GM19452 (cell line): ENCODE measurements at regions not wholly inside any gene's neighbourhood (a gene's known extent, or its start where the extent isn't known, plus 50 kb on each side); places are given as distances from the start of the nearest gene placed in this dataset.

Experiments
- ATAC-seq: cut with Tn5 transposase; IDR thresholded peaks from one replicate; pipeline ENCODE4 v1.9.1; 2021; ENCODE audit not compliant: unreplicated experiment

DNA sequence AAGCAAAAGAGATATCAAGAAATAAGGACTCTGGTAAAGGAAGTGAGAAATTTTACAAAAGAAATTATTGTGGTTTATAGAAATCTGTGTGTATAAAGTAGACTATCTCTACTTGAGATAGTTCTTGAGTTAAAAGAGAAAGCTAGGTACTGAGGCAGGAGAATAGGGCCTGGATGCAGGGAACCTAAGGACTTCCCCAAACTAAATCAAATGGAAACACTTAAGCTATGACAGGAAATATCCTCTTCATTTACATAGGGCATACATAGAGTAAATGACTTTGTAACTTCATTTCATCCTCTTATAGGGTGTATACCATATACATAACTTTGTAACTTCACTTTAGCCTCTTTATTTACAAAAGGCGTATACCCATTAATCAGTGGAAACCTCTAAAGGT lies 219.2 kb upstream of the RGPD4 start:
- no peak for ATAC-seq

DNA sequence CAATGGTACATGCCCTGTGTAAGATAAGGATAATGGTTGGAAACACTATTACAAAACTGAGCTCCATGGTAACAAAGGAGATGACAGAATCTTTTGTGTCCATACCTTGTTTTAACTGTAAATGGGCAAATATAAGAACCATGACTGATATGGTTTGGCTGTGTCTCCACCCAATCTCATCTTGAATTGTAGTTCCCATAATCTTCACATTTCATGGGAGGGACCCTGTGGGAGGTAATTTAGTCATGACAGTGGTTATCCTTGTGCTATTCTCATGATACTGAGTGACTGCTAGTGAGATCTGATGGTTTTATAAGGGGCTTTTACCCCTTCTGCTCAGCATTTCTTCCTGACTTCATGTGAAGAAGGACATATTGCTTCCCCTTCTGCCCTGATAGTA lies 211.7 kb upstream of the RGPD4 start:
- ATAC-seq: no peak

DNA sequence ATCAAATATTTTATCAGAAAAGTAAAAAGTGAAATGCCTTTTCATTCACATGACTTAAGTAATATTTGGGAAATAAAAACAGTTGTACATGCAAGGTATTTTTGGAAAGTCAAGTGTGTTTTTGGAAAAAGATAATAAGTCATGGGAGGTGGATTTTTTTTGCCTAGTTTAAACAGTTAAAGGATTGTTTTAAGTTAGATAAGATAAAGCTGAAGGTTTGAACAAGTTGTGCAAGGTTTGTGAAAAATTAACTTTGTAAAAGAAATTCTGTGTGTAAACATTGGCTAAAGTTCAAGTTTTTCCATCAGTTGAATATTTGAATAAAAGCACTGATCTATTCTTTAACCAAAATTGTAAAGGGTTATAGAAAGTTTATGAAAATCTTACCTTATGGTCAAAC lies 207.9 kb upstream of the RGPD4 start:
- no peak for ATAC-seq

DNA sequence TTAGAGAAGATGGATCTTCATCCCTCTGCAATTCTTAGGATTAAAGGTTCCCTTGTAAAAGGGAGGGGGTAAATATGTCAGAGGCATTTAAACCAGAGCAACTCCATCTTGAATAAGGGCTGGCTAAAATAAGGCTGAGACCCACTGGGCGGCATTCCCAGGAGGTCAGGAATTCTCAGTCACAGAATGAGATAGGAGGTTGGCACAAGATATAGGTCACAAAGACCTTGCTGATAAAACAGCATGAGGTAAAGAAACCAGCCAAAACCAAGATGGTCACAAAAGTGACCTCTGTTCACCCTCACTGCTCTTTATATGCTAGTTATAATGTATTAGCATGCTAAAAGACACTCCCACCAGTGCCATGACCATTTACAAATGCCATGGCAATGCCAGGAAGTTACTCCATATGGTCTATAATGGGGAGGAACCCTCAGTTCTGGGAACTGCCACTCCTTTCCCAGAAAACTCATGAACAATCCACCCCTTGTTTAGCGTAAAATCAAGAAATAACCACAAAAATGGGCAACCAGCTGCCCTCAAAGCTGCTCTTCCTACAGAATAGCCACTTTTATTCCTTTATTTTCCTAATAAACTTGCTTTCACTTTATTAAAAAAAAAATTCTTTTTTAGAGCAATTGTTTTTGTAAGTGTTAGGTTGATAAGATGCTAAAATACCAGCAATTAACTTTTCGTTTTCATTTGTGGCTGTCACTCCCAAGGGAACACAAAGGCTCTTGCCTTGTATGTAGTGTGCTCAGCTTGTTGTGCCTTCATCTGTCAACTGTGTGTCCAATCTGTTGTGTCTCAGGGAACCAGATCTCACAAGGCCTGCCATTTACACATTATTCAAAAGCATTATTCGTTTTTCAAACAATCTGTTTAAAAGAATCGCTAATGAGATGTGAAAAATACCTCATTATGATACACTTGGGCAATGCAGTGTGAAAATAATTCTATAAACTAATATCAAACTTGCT lies 205.2 kb upstream of the RGPD4 start:
- ATAC-seq: no peak

DNA sequence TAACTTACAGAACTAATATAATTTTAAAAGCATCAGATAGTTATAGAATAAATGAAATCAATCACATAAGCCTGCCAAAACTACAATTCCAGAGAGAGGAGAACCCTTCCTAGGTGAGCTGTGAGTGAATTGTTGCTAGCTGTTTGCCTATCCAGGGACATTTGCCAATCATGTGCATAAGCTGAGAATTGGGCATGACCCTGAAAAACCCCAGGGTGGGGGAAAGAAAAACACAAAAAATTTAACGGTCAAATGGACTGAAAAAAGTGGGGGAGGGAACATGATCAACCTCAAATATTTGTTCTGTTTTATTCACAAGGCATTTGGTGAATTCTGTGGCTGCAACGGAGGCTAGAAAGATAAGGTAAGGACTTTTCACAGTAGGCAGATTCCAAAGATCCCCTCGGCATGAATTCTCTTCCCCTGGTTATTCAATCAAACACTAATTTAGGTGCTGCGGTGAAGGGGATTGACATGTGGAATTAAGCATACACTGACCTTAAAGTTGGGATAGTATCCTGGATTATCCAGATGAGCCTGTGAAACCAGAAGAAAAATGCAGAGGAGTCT lies 203.9 kb upstream of the RGPD4 start:
- ATAC-seq: no peak

DNA sequence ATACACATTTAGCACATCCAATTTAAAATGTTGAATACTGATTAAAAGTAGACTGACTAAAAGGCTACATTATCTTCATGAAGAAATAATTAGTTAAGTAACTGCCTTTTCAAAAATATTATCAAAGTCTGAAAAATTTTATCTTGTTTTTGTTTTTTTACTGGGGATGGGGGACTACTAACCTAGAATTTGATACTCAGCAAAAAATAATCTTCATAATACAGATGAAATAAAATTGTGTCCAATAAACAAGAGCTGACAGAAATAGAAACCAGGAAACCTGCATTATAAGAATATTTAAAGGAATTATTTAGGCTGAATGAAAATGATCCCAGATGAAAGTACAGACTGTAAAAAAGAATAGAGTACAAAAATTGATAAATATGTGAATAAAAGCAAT lies 200.7 kb upstream of the RGPD4 start:
- ATAC-seq: no peak

DNA sequence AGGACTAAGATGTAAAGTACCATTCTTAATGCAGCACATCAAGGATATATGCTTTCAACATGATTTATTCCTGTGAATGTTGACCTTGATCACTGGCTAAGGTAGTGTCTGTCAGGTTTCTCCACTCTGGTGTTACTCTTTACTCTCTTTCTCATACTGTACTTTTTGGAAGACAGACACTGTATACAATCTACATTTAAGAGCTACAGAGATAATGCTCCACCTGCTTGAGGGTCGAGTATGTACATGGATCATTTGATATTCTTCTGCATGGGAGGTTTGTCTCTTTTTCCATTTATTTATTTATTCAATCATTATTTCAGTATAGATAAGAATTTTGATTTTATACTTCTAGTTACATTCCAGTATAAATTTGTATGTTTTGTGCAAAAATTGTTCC lies 199.5 kb upstream of the RGPD4 start:
- no peak for ATAC-seq

DNA sequence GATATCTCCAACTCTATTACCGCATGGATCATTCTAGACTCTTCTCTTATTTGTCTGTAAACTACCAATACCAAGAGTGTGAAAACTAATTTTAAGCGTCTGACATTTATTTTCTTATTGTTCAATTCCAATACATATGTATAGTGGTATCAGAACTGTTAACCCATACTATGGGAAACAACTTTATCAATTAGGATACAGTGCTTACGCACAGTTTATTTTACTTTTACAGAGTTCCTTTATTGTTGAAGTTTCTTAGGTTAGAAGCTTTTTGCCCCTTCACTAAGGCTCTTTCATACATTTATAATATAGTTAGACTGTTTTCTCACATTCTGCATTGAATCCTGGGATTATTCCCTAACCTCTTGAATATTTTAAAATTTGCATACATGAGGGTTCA lies 198.8 kb upstream of the RGPD4 start:
- no peak for ATAC-seq

DNA sequence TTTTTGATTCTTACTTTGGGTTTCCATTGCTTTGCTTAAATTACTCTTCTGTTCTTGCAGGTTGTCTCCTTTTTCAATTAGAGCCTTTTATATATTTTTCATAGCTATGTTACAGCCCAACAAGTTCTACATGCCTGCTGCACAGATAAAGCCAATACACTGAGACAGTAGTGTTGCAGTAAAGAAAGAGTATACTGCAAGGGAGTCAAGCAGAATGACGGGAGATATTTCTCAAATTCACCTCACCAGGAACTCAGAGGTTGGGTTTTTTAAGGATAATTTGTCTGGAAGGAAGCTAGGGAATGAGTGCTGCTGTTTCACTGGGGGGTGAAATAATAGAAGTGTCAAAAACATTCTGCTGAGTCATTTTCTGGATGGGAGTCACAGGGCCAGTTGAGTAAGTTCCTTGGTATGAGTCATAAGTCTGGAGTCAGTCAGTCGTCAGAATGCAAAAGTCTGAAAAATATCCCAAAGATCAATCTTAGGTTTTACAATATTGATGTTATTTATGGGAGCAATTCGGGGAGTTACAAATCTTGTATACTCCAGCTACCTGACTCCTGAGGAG lies 193.0 kb upstream of the RGPD4 start:
- ATAC-seq: no peak

DNA sequence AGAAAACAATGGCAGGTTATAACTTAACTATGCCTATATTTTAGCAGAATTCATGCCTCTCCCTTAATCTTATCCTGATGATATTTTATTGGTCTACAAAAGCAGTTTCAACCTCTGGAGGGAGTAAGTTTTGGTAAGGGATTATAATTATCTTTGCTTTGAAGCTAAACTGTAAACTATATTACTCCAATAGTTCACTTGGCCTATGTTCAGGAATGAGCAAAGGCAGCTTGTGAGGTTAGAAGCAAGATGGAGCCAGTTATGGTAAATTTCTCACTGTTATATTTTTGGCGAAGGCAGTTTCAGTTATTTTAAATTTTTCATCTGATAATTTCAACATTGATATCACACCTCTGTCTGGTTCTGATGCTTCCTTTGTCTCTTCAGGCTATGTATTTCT lies 192.5 kb upstream of the RGPD4 start:
- no peak for ATAC-seq

DNA sequence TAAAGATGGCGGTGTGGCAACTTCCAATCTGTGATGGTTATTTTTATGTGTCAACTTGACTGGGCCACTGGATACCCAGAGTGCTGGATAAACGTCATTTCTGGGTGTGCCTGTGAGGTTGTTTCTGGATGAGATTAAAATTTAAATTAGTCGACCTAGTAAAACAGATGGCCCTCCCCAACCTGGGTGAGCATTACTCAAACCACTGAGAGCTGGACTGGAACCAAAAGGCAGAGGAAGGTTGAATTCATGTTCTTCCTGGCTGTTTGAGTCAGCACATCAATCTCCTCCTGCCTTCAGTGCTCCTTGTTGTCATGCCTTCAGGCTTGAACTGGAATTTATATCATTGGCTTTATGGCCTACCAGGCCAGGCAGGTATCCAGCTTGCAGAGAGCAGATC lies 190.8 kb upstream of the RGPD4 start:
- no peak for ATAC-seq

DNA sequence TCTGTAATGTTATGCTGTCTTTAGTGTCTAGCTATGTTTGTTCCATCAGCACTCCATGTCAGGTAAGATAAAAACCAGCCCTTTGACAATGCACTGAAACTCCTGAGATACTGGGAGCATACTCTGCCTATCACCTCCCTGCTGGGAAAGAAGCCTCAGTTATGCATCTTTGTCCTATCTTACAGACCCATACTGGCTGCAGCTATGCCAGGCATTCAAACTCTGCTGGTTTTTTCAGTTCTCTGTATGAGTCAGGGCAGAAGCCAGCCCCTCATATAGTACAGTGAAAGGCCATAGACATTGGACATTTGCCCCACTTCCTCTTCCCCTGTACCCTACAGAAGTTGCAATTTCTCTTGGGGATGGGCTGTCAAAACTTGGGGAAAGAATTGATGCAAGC lies 181.1 kb upstream of the RGPD4 start:
- ATAC-seq: no peak

DNA sequence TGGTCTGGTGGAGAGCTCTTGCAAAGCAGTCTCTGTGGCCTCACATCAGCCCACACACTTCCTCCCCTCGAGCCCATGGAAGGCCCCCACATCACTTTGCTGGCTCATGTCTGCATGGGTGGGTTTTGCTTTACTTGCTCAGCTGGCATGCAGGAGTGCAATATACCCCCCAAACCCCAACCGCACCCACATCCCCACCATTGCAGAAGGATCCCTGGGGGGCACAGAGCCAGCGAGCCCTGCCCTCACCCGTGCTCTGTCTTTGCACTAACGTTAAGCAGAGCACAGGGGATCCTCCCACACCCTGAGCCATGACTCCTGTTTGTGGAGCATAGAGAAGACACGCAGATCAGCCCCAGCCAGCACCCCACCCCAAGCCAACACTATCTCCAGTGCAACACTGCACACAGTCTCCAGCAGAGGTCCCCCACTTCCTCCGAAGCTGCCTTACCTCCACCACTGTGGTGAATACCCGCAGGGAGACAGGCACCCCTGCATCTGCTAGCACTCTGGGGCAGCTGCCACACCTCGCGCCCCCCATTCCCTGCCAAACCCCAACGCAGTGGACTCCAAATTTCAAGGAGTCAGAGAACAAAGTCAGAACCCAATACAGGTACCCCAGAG lies 177.8 kb upstream of the RGPD4 start:
- no peak for ATAC-seq

DNA sequence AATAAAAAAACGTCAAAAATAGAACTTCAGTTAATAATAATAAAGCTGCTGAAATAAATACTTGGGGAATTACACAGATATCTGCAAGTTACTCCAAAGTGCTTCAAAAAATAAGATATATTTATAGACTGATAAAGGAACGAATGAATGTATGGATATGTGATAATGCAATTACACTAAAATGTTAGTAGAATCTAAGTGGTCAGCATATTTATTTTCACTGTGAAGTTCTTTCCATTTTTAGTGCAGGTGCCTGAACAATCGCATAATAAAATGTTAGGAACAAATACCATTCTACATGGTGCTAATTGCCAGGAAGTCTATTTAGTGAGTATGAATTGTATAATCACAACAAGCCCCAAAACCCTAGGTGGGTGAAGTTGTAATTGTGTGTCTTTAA lies 169.6 kb upstream of the RGPD4 start:
- no peak for ATAC-seq

DNA sequence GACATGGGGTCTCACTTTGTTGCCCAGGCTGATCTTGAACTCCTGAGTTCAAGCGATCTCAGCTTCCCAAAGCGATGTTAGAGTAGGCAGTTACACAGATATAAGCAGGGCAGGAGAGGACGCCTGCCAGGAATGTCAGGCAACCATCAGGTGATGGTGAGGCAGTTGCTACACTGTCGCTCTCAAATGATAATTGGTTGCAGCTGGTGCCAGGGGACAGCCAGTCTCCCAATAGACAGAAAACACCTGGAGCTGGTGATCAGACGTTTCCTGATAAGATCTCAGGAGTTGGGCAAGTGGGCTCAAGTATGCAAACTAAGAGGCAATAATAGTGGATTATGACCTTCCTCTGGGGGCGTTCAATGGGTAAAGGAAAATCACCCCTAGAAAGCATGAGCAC lies 163.1 kb upstream of the RGPD4 start:
- no peak for ATAC-seq

DNA sequence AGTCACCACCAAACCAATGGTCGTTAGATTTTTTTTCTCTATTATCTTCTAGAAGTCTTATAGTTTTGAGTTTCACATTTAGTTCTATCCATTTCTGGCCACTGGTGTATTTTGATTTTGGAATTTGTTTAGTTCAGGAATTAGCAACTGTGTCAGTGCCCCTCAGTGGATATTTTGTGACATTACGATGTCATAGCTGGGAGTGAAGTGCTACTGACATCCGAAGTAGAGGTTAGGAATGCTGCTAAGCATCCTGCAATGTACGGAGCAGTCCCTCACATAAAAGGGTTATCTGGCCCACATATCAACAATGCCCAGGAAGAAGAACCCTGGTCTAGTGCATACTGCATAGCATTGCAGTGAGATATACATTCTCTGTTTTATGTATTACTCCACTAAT lies 157.4 kb upstream of the RGPD4 start:
- no peak for ATAC-seq

DNA sequence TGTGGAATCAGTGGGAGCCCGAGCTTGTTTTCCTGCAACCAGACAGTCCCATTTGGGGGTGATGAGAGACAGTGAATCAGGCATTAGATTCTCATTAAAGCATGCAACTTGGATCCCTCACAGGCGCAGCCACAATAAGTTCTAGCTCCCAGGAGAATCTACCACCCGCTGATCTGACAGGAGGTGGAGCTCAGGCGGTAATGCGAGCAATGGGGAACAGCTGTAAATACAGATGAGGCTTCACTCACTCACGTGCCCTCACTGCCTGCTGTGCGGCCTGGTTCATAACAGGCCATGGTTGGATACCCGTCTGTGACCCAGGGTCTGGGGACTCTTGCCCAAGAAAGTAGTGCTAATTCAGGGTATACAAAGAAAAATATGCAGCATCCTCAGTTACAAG lies 144.8 kb upstream of the RGPD4 start:
- no peak for ATAC-seq

DNA sequence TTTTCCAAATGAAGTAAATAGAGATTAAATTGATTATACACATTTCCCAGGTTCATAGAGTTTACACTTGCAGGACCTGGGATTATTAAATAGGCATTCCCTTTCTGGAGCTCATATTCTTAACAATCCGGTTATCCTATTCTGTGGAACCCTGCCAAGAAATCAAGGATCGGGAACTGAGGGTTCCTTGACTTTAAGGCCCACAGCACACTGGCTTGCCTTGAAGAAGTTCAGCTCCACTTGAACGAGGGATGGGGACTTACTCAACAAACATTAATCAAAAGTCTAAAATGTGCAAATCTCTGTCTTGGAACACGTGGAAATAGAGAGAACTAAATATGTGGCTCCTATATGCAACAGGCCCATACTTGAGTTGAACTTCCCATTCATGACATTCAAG lies 142.3 kb upstream of the RGPD4 start:
- ATAC-seq: no peak

DNA sequence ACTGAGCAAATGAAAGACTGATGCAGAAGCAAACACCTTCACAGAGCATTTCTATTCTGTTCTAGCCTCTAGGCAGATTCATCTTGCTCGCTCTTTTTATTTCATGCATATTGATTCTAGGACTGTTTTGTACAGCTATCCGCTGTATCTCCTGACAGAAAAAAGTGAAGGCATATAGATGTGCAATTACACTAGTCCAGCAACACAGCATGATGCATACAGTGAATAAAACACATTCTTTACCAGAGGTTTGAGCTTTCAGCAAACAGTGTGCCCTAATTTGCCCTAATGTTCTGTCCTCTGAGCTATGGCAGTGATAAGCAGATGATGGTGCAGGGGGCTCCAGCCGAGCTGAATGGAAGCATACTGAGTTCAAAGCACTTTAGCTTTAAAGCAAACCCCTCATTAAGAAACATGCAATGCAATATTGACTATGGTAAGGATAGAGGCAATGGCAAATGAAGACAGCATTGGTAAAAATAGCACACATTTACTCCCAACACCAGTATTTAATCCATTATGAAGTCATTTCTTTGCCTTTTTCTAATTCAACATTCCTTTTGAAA lies 141.2 kb upstream of the RGPD4 start:
- ATAC-seq: no peak

DNA sequence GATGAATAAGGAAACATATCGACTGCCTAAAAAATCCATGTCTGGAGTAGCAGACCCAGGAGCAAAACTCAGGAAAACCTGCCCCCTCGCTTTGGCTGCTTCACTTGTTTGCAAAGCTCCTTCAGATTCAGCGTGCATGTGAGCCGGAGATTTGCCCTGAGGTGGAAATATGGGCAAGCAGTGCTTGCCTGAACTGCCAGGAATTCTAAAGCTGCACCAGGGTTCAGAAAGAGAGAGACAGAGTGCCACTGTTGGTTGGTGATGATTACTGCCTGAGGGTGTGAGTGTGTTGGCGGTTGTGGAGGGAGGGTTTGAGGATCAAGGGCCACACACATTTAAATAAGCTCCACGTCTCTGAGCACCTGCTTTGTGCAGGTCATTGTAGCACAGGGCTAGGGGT lies 139.6 kb upstream of the RGPD4 start:
- ATAC-seq: no peak

DNA sequence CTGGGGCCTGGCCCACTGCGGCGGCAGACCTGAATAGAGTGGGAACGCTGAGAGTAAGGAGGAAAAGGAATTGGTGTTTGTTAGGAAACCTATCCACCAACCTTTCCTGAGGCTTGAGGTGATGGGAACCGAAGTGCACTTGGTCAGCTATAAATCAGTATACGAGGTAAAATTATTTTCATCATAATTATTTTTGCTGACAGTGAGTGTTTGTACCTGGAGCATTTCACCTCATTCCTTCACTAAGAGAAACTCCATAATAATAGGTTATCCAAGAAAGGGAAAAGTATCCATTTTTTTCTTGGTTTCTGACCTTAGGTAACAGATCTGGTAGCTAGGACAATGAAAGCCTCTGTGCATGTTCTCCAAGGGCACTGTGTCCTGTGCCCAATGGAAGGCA lies 138.6 kb upstream of the RGPD4 start:
- no peak for ATAC-seq

DNA sequence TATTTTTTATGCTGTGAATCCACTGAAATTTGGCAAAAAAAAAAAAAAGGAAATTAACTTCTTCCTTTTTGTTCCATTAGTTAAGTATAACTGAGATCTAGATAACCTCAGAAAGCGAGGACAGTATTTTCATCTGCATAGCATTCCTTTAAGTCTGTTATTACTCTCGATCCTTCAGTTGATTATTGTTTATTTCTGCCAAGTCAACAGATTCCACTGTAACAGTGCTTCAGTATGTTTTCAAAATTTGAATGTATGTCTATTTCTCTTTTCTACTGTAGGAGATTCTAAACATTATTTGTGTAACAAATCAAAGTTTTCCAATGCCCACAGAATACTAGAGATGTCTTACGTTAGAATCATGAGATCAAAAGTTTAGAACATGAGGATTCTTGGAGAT lies 133.1 kb upstream of the RGPD4 start:
- ATAC-seq: no peak
